Activated CD4-positive, alpha-beta memory T cell treated with anti-CD3 and anti-CD28 coated beads for 36 hours (primary cell): ENCODE measurements at regions not wholly inside any gene's neighbourhood (a gene's known extent, or its start where the extent isn't known, plus 50 kb on each side); places are given as distances from the start of the nearest gene placed in this dataset.

Experiments used
- CTCF ChIA-PET: fragments of 350-600 bp; sonication (Branson Sonifier 250); formaldehyde crosslinking; loops from one replicate; lab custom pipeline; 2021; ENCODE audit warnings: antibody characterized with exemption, inconsistent platforms; lab: Charles Lee
- POLR2A ChIA-PET: fragments of 350-600 bp; sonication (Branson Sonifier 250); formaldehyde crosslinking; loops from one replicate; lab custom pipeline; 2021; ENCODE audit warnings: antibody characterized with exemption; lab: Charles Lee
- DNase-seq: peaks from one replicate; pipeline ENCODE4 v3.0.0-alpha.2; 2020
- H3K27ac Mint-ChIP-seq: one replicate; pipeline ENCODE4 v1.8.0; 2021; ENCODE audit warnings: mixed read lengths
- H3K27me3 Mint-ChIP-seq: one replicate; pipeline ENCODE4 v1.8.0; 2021; ENCODE audit warnings: mixed read lengths
- H3K36me3 Mint-ChIP-seq: one replicate; pipeline ENCODE4 v1.8.0; 2021; ENCODE audit warnings: mixed read lengths
- H3K4me1 Mint-ChIP-seq: one replicate; pipeline ENCODE4 v1.8.0; 2021; ENCODE audit warnings: low read depth, mixed read lengths
- H3K4me3 Mint-ChIP-seq: one replicate; pipeline ENCODE4 v1.8.0; 2021; ENCODE audit warnings: mild to moderate bottlenecking, mixed read lengths
- H3K9me3 Mint-ChIP-seq: one replicate; pipeline ENCODE4 v1.8.0; 2021; ENCODE audit warnings: mixed read lengths
- intact Hi-C: fragments of 100-400 bp; cut with micrococcal nuclease; formaldehyde crosslinking; loops from one replicate; pipeline ENCODE4 v1.15.1; 2023

DNA sequence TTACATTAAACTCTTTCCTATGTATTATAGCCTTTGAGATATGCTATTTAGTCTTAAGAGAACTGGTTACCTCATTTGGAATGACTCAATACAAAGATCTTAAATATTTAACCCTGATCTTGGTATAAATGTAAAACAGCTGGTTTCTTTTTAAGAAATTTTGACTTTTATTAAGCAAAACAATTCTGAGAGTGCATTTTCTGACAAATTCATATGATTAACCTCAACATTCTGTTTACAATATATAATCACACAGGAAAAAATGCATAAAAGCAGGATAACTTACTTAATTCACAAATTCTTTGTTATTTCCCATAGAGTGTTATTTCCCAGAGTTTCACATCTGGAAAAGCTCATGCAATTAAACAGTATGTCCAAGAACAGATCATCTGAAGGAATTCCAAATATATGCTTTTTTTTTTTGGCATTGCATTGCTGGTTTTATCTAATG lies 400.4 kb upstream of the THBS1 start:
- DNase-seq, result no peak
- CTCF ChIA-PET, result interaction anchor here (0.6 kb wide), 1 partner anchor 251 kb away, joined by 6 read pairs; no protein-coding TSS in a partner anchor
- intact Hi-C loops, result no loop called here
- H3K4me3 Mint-ChIP-seq, result no peak overlapping the region
- H3K27ac Mint-ChIP-seq, result no peak overlapping the region
- H3K9me3 Mint-ChIP-seq, result no peaks in the 10 kb centered on the region
- H3K4me1 Mint-ChIP-seq, result no peaks in the 10 kb centered on the region
- H3K36me3 Mint-ChIP-seq, result no peaks in the 10 kb centered on the region
- H3K27me3 Mint-ChIP-seq, result peaks cover 6% of the 10 kb centered on the region
- POLR2A ChIA-PET, result no interaction called here

DNA sequence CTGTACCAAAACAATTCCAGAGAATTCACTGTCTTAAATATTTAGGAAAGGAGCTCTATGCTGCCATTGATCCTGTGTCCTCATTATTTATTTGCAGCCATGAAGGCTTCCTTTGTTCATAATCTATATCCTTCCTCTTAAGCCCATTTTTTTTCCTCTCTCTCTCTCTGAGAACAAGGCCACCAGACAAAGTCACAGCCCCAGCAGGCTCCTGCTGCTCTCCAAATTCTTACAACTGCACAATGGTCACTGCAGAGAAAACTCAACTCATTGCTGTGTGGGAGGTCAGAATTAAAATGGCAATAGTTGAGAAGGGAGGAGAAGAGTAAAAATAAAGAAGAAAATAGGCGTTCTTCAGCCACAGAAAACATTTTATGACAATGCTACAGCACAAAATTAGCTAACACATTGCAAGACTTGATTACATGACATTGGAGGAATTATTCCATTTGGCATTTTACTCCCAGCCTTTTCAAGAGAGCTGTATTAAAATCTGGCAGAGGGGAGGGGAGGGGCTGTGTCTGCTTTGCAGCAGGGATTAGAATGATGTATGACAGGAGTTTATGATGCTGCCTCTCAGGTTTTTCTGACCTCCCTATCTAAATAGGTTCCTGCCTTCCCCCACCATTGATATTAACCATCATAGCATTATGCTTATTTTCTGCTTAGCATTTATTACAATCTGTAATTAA lies 399.7 kb upstream of the THBS1 start:
- H3K4me3 Mint-ChIP-seq, result no peak overlapping the region
- no peaks in the 10 kb centered on the region for H3K9me3 Mint-ChIP-seq
- no peak overlapping the region for H3K27ac Mint-ChIP-seq
- no peak for DNase-seq
- intact Hi-C loops, result no loop called here
- no peaks in the 10 kb centered on the region for H3K4me1 Mint-ChIP-seq
- H3K36me3 Mint-ChIP-seq, result no peaks in the 10 kb centered on the region
- ChIA-PET POLR2A (no interaction called here), CTCF (interaction anchor here (0.9 kb wide), 1 partner anchor 9 kb away, joined by 3 read pairs; no protein-coding TSS in a partner anchor)
- peaks cover 6% of the 10 kb centered on the region for H3K27me3 Mint-ChIP-seq

DNA sequence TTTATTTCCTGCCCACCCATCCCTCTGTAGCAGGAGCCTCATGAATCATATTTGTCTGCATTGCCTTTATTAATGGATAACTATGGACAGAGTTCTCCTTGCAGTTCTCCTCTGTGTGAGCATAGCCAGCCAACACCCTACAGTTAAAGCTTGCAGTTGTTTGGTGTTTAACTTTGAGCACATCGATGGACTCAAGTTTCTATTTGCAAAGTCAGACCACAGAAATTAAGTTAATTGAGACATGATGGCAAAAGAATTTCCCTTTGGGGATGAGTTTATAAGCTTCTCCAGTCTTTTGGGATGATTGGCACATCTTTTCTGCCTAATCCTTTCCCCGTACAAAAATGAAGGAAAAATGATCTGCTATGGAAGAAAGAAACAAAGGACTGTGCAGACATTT lies 398.9 kb upstream of the THBS1 start:
- Mint-ChIP-seq H3K27me3 (peaks cover 10% of the 10 kb centered on the region), H3K36me3 (no peaks in the 10 kb centered on the region), H3K27ac (no peak overlapping the region), H3K4me3 (no peak overlapping the region), H3K4me1 (no peaks in the 10 kb centered on the region), H3K9me3 (no peaks in the 10 kb centered on the region)
- ChIA-PET POLR2A (no interaction called here), CTCF (interaction anchor here (0.9 kb wide), 1 partner anchor 10 kb away, joined by 3 read pairs; no protein-coding TSS in a partner anchor)
- no peak for DNase-seq
- intact Hi-C loops, result no loop called here

DNA sequence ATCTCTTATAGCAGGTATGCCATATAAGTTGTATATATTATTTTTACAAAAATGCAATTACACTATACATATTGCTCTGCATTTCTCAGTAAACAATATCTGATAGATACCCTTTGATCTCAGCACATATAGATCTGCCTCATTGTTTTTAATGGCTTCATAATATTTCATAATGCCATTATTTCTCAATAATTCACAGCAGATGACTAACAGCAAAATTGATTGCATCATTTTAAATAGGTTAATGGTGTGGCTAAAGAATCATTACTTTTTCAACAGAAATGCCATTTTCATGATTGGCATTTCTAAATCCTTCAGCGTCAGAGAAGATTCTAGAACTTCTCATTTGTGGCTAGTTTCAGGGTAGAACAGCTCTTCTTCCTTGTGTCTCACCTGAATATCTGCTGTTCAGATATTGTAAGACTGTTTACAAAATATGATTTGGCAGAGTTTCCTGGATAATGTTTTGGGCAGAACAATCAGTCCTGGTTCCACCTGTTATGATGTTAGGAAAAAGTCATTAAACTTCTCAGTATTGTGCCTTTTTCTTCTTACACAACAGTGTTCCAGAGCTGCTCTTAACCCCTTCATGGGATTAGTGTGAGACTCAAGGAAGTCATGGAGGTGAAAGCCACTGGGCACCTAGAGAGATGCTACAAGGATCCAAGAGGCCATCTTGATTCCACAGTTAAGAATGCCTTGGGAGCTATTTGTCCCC lies 397.6 kb upstream of the THBS1 start:
- no peak for DNase-seq
- peaks cover 8% of the 10 kb centered on the region for H3K27me3 Mint-ChIP-seq
- no peaks in the 10 kb centered on the region for H3K4me1 Mint-ChIP-seq
- H3K9me3 Mint-ChIP-seq, result no peaks in the 10 kb centered on the region
- H3K36me3 Mint-ChIP-seq, result no peaks in the 10 kb centered on the region
- intact Hi-C loops, result no loop called here
- POLR2A ChIA-PET, result no interaction called here
- CTCF ChIA-PET, result interaction anchor here (1.1 kb wide), 1 partner anchor 130 kb away, joined by 3 read pairs; no protein-coding TSS in a partner anchor
- H3K4me3 Mint-ChIP-seq, result no peak overlapping the region
- no peak overlapping the region for H3K27ac Mint-ChIP-seq

DNA sequence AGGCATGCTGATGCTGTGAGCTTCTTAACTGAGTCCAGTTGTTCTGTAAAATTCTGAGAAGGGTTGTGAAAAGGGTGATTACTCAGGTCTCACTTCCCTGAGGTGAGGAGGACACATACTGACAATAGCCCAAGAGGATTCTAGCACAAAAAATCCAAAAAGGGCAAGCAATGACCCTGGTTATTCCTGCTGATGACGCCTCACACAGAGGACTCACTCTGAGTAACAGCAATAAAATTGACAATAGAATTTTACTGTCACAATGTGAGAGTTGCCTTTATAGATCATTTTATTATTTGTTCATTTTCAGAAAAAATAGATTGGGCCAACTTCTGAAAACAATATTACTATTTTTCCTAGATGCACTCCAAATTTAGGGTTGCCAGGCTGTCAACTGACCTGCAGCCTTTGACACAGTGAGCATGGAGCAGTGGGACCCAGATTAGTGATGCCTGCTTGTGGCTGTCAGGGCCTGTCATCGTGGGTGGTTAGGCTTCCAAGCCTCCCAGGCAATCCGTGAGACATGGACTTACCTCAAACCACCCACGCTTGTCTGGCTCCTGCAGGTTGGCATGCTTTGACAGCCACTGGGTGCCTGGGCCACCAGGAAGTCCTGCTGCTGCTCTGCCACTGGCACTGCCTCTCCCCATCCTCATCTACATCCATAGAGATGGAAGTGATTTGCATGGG lies 396.0 kb upstream of the THBS1 start:
- Mint-ChIP-seq H3K9me3 (no peaks in the 10 kb centered on the region), H3K36me3 (no peaks in the 10 kb centered on the region), H3K4me3 (no peak overlapping the region), H3K27me3 (peaks cover 6% of the 10 kb centered on the region), H3K4me1 (no peaks in the 10 kb centered on the region), H3K27ac (no peak overlapping the region)
- POLR2A ChIA-PET, result no interaction called here
- CTCF ChIA-PET, result interaction anchor here (1.1 kb wide), 1 partner anchor 128 kb away, joined by 3 read pairs; no protein-coding TSS in a partner anchor
- DNase-seq, result no peak
- intact Hi-C loops, result no loop called here

DNA sequence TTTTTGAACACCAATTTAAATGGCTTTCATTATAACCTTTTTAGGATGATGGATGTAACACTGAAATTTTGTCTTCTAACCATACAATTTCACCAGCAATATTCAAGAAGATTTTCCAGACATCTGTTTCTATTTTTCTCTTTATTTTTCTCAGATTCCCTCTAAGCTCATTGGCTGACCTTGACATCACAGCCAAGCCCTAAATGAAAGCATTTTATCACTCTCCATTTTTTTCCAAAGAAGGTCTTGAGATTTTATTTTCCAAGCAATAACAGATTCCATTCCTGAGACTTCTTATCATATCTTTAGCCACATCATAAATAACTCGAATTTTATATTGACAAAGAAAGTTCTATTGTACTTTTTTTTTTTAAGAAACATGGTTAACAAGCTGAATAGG lies 392.6 kb upstream of the THBS1 start:
- CTCF ChIA-PET, result interaction anchor here (0.6 kb wide), 1 partner anchor 799 kb away, joined by 3 read pairs; no protein-coding TSS in a partner anchor

DNA sequence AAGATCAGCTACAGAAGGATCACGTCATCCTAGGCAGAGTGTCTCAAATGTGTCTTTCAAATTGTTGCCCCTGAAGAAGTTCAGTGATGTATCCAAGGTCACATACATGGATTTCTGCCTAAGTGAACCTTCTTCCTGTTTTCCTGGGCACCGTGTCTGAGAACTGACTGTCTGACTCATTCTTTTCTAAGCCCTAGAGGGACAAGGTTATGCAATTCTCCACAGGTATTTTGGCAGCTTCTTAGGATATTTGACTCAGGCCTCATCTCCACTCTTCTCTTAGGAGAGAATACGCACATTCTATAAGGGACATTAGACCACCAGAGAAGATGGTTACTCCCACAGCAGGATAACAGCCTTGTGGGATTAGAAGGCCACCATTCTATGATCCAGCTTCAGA lies 391.9 kb upstream of the THBS1 start:
- no peak overlapping the region for H3K27ac Mint-ChIP-seq
- ChIA-PET POLR2A (no interaction called here), CTCF (interaction anchor here (0.6 kb wide), 1 partner anchor 800 kb away, joined by 3 read pairs; no protein-coding TSS in a partner anchor)
- DNase-seq, result no peak
- H3K27me3 Mint-ChIP-seq, result peaks cover 6% of the 10 kb centered on the region
- no peaks in the 10 kb centered on the region for H3K4me1 Mint-ChIP-seq
- H3K4me3 Mint-ChIP-seq, result no peak overlapping the region
- no peaks in the 10 kb centered on the region for H3K36me3 Mint-ChIP-seq
- H3K9me3 Mint-ChIP-seq, result no peaks in the 10 kb centered on the region
- intact Hi-C loops, result no loop called here

More for the DNA sequence above, 392.6 kb upstream of the THBS1 start:
- H3K27me3 Mint-ChIP-seq, result peaks cover 6% of the 10 kb centered on the region
- no peaks in the 10 kb centered on the region for H3K36me3 Mint-ChIP-seq
- no peaks in the 10 kb centered on the region for H3K4me1 Mint-ChIP-seq
- H3K4me3 Mint-ChIP-seq, result no peak overlapping the region
- no peak overlapping the region for H3K27ac Mint-ChIP-seq
- POLR2A ChIA-PET, result no interaction called here
- DNase-seq, result no peak
- no peaks in the 10 kb centered on the region for H3K9me3 Mint-ChIP-seq
- intact Hi-C loops, result no loop called here

DNA sequence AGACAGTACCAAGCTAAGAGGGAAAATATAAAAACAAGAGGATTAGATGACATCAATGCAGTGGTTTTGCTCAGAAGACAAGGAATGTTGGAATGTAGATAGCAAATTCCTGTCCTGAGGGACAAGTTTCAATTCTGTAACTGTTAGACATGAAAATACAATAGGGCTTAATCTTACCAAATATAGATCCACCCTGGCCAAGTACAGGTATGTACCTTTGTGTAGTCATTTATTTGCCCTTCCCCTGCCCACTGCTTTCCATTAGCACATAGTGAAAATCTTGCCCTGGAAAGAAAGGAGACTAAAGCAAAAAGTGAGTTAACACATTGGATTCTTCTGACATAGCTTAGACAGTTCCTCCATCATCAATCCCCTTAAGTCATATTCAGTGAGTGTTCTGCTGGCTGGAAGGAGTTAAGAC lies 389.0 kb upstream of the THBS1 start:
- H3K4me3 Mint-ChIP-seq, result no peak overlapping the region
- no peaks in the 10 kb centered on the region for H3K9me3 Mint-ChIP-seq
- H3K4me1 Mint-ChIP-seq, result no peaks in the 10 kb centered on the region
- ChIA-PET CTCF (no interaction called here), POLR2A (no interaction called here)
- intact Hi-C loops, result no loop called here
- no peaks in the 10 kb centered on the region for H3K36me3 Mint-ChIP-seq
- H3K27ac Mint-ChIP-seq, result no peak overlapping the region
- peaks cover 2% of the 10 kb centered on the region for H3K27me3 Mint-ChIP-seq
- DNase-seq, result no peak

DNA sequence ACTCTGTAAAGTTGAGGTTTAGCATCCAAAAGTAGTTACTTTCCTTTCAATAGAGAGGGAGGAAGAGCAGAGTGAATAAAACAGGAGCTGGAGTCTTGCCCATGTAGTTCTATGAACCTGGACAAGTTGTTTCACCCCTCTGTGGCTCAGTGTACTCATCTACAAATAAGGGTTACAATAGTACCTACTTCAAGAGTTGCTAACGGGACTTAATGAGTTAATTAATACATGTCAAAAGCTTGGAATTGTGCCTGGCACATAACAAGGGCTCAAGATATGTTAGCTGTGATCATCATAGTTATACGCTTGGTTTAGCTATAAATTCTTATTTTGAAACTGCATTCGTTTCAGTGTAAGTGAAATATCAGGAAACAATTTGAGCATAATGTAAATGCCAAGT lies 388.5 kb upstream of the THBS1 start:
- intact Hi-C loops, result no loop called here
- Mint-ChIP-seq H3K27ac (no peak overlapping the region), H3K27me3 (peaks cover 2% of the 10 kb centered on the region), H3K4me3 (no peak overlapping the region), H3K9me3 (no peaks in the 10 kb centered on the region), H3K36me3 (no peaks in the 10 kb centered on the region), H3K4me1 (no peaks in the 10 kb centered on the region)
- DNase-seq, result no peak
- ChIA-PET POLR2A (no interaction called here), CTCF (no interaction called here)

DNA sequence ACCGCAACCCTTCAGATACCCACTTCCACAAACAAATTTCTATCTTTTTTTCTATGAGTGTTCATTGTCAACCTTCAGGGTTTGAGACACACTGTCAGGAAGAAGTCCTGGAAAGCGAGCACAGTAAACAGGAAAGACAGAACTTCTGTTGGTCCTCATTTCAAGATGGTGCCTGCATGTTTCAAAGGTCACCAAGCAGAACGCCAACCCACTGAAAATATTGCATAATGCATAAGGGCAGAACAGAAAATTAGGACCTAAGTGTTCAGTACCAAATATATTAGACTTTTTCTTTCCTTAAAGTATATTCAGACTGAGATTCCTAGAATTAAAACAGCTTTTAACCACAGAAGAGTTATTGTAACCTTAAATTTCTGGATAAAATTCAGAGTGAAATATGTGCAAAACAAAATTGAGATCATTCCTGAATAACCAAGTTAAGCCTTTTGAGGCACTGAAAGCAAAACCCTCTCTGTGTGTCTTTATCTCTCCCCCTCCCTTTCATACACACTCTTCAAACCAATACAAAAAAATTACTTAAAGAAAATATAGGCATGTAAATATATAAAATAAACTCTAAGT lies 387.8 kb upstream of the THBS1 start:
- intact Hi-C loops, result no loop called here
- no peak for DNase-seq
- ChIA-PET CTCF (interaction anchor here (1.6 kb wide), 1 partner anchor 387 kb away, joined by 3 read pairs; the partner anchor contains the start of gene THBS1), POLR2A (no interaction called here)
- no peaks in the 10 kb centered on the region for H3K9me3 Mint-ChIP-seq
- no peak overlapping the region for H3K4me3 Mint-ChIP-seq
- no peak overlapping the region for H3K27ac Mint-ChIP-seq
- no peaks in the 10 kb centered on the region for H3K4me1 Mint-ChIP-seq
- H3K36me3 Mint-ChIP-seq, result no peaks in the 10 kb centered on the region
- peaks cover 2% of the 10 kb centered on the region for H3K27me3 Mint-ChIP-seq

DNA sequence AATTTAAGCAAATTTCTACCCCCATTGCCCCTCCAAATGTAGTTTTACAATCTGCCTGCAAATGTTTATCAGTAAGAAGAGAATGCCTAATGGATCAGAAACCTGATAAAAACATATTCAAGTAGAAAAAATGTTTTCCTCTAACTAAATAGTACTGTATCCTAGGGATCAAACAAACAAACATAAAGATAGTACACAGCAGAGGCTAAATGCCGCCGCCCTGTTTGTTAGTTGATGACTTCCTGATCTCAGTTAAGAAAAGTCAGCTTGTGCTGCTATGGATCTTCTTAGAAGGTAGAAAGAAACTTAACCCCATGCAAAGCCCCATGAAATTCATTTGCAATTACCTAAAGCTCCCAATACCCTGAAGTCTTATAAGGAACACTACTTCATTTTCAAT lies 387.3 kb upstream of the THBS1 start:
- intact Hi-C loops, result no loop called here
- no peaks in the 10 kb centered on the region for H3K36me3 Mint-ChIP-seq

More for the DNA sequence above, 387.3 kb upstream of the THBS1 start:
- no peak for DNase-seq
- H3K27me3 Mint-ChIP-seq, result peaks cover 2% of the 10 kb centered on the region
- H3K4me3 Mint-ChIP-seq, result no peak overlapping the region
- ChIA-PET CTCF (interaction anchor here (1.6 kb wide), 1 partner anchor 387 kb away, joined by 3 read pairs; the partner anchor contains the start of gene THBS1), POLR2A (no interaction called here)
- H3K4me1 Mint-ChIP-seq, result no peaks in the 10 kb centered on the region
- no peaks in the 10 kb centered on the region for H3K9me3 Mint-ChIP-seq
- no peak overlapping the region for H3K27ac Mint-ChIP-seq
